ENCODE measurements at regions not wholly inside any gene's neighbourhood (a gene's known extent, or its start where the extent isn't known, plus 50 kb on each side); places are given as distances from the start of the nearest gene placed in this dataset.

- no peak for TF ChIP-seq EZH2phosphoT487 (IDR thresholded peaks at IDR 0.05; ENCODE audit: insufficient read depth, low read depth)
- TF ChIP-seq EZH2 (IDR thresholded peaks at IDR 0.05; ENCODE audit: insufficient read depth, poor library complexity, severe bottlenecking) = no peak
Observed at GRCh38 chr4:35315419-35315818, 928.9 kb downstream of the ARAP2 start.
